Karpas-422 (cell line): ENCODE measurements at regions not wholly inside any gene's neighbourhood (a gene's known extent, or its start where the extent isn't known, plus 50 kb on each side); places are given as distances from the start of the nearest gene placed in this dataset. TPM values are rescaled to one million over a fixed set of nuclear protein-coding genes. Genes with fewer than 3 reads are reported as not detected.

Experiments used
- small RNA-seq: library from RNA; depleted of rRNA; stranded (forward); fragments of <200 nt; gene quantifications from one replicate; pipeline ENCODE3, GENCODE V24; 2014

Small RNAs in the stretch of these regions (small RNA-seq; reads per million reads assigned to genes)
- gene AC137761.2 (not detected), gene AC142086.2 (not detected)
